Activated T-cell treated with anti-CD3 and anti-CD28 coated beads for 24 hours (primary cell): ENCODE measurements at regions not wholly inside any gene's neighbourhood (a gene's known extent, or its start where the extent isn't known, plus 50 kb on each side); places are given as distances from the start of the nearest gene placed in this dataset.

Experiments used
- DNase-seq: peaks from one replicate; pipeline ENCODE4 v3.0.0-alpha.2; 2020; ENCODE audit warnings: low read depth

DNA sequence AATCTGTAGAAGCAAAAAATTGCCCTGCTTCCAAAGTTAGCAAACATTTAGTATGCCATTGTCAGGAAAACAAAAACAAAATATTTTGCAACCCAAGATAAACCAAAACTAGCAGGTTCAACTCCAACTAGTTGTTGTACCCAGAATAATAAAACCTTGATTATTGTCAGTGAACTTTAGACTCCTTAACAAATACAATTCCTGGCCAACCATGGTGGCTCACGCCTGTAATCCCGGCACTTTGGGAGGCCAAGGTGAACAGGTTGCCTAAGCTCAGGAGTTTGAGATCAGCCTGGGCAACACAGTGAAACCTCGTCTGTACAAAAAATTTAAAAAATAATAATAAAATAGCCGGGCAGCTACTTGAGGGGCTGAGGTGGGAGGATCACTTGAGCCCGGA lies 53.6 kb upstream of the EPCAM start:
- DNase-seq, result no peak

DNA sequence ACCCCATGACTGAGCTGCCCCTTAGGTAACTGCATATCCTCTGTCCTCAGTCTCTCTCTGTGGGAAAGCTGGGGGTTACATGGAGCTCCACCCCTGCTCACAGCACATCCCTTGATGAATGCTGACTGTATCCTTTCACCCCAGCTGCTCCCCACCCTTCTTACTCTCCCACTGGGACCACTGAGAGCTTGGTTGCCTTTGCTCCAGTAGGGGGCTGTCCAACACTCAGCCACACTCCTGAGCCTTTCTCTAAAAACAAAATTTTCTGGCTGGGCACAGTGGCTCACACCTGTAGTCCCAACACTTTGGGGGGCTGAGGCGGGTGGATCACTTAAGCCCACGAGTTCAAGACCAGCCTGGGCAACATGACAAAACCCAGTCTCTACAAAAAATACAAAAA lies 55.4 kb upstream of the EPCAM start:
- no peak for DNase-seq

DNA sequence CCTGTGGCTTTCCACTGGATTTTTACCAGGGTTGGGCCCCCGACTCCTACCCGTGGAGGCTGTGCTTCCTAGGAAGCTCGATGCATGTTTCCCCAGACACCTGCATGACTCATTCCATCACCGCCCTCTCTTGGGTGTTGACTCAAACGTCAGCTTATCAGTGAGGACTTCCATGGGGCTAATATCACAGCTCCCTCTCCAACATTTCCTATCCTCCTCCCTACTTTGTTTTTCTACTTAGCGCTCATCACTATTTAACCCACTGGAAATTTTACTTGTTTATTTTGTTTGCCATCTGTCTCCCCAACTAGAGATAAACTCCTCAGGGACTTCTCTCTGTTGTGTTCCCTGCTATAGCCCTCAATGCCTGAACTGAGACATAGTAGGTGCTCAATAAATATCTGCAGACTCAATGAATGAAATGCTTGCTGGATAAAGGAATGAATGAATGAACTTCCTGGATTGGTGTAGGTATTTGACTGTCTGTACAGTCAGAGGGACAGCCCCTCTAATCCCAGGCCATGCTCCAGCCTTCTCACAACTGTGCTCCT lies 55.9 kb upstream of the EPCAM start:
- no peak for DNase-seq

DNA sequence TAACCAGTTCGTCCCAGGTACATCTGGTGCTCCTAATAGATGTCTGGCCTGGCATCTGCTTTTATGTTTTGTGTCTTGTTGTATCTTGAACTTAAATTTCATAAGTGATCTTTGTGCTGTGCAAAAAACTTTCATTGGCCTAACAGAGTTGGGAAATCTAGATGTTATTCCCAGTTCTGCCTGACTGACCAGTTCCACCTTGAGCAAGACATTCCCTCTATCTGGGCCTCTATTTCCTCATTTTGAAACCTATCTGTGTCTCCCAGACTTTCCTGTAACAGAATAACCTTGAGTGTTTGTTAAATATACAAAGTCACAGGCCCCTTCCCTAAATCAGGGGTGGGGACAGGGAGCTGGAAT lies 56.6 kb upstream of the EPCAM start:
- no peak for DNase-seq

DNA sequence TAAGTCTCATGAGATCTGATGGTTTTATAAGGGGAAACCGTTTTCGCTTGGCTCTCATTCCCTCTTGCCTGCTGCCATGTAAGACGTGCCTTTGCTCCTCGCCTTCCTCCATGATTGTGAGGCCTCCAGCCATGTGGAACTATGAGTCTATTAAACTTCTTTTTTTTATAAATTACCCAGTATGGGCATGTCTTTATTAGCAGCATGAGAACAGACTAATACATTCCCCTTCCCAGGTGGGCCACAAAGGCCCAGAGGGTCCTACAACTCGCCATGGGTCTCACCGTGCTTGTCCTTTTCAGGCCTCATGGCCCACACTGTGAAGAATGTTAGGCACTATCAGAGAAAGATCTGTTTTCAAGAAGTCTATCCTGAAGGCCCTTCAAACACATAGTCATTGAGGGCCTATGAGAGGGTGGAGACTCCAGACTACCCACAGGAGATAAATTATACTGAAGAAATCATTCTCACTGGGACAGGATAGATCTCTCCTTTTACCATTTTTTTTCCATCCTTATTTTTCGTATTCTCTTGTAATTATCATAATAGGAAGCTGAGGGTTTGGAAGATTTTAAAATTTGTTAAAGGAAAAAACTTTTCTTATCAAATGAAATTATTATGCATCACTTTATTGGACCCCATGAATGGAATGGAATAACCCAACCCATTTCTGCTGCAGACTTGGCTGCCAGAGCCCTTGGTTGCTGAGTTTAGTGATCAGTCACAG lies 57.2 kb upstream of the EPCAM start:
- no peak for DNase-seq

DNA sequence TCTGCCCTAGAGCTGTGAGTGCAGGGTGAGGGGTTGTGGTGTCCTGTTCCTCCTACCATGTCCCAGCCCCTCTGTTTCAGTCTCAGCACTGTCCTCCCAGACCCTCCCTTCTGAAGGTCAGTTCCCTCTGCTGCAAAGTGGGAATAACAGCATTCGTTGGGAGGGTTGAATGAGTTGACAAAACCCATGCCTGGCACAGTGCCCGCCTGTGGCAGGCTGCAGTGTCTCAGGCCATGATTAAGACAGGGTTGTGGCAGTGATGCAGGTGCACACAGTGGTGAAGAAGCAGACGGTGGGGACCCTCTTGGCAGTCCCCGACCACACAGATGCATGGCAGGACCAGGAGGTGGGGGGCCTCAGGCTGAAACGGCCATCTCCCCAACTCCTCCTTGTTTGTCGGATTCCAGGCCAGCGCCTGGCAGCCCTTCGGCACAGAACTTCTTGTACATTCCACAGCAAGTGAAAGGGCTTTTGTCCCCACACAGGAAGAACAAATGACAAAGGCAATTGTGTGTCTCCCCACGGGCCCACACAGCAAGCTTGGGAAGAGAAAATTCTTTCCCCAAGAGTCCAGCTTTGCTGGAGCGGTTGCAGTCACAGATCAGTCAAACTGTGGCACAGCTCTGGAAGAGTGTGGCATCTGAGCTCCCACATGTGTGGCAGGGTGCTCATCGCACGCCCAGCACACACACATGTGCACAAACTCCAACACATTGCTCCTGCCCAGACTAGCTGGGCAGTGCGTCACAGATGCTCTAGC lies 58.1 kb upstream of the EPCAM start:
- DNase-seq, result no peak

DNA sequence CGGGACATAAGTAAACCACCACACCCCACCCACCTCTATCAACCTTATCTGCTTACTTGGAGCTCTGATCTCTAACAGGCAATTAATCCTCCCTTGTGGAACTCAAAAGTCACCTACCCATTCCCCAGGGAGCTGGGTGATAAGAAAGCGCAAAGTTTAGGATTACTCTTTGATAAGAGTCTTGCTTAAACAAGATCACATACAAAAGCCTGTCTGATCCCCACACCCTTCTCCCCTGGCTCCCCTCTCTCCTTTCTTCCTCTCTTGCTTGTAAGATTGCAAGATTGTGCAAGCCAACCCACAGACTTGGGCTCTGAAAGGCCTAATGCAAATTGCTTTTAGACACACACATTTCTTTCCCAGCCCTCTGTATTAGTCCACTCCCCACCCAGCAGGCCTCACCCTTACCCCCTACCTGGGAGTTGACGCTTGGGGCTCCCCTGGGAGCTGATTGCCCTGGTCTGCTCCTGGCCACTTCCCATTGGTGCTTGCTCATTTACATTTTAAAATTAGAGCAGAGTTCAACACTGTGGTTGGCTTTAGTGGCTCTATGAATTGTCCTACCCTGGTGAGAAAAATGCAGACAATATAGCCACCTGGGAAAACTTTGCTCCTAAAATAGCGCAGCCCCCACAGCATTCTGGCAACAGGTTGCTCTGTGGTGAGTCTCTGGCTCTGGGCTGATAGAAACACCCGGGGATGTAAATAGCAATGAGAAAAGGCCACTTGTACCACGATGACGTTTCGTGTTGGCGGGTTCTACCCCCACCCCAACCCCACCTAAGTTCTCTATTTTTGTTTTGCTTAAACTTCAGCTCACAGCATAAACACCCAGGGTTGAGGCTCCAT lies 58.9 kb upstream of the EPCAM start:
- DNase-seq, result no peak

DNA sequence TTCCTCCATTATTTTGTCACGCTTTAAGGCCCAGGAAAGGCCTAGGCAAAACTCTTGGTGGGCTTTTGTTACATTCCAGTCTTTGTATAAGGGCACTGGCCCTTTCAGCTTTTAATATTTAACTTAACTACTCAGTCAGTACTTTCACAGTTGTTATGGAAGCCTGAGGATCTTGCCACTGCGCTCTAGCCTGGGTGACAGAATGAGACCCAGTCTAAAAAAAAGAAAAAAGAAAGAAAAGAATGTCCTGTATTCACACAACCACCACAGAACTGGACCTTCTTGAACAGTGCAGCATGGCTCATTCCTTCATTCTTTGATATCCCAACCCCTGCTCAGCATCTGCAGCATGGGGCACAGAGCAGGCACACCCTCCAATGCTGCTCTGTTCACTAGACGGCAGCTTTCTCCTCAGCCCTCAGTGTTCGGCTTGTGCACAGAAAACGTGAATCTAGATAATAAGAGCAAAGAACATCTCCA lies 59.6 kb upstream of the EPCAM start:
- no peak for DNase-seq

DNA sequence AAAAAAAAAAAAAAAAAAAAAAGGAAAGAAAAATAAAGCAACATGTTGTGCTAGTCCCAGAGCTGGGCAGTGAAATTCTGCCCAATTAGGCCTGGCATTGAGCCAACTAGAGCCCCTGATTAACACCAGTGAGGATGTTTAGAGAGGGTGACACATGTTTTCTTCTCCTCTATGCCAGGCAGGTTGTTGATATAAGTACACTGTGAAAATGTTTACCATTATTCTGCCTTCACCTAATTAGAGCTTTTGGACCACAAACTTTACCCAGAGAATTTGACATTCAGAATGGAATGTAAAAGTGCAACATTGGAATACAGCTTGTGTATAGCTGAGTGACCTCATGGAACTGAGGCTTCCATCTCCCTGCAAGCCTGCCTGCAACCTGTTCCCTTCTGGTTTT lies 62.0 kb upstream of the EPCAM start:
- DNase-seq, result no peak

DNA sequence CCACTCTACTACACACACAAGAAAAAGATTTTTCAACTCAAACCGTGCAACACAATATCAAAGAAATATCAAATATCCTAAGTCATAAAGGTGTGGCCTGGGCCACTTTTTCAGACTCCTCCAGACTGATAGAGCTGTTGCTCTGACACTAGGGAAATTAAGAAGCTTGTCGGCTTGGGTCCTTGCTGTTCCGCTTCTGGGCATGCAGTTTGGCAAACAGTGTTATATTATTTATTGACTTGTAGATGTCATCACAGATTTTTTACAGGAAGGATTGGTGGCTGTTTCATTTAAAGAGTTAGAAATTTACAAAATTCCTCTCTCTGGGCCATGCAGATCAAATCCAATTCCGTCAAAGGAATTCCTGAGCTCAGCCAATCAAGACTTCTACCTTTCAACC lies 64.5 kb upstream of the EPCAM start:
- no peak for DNase-seq

DNA sequence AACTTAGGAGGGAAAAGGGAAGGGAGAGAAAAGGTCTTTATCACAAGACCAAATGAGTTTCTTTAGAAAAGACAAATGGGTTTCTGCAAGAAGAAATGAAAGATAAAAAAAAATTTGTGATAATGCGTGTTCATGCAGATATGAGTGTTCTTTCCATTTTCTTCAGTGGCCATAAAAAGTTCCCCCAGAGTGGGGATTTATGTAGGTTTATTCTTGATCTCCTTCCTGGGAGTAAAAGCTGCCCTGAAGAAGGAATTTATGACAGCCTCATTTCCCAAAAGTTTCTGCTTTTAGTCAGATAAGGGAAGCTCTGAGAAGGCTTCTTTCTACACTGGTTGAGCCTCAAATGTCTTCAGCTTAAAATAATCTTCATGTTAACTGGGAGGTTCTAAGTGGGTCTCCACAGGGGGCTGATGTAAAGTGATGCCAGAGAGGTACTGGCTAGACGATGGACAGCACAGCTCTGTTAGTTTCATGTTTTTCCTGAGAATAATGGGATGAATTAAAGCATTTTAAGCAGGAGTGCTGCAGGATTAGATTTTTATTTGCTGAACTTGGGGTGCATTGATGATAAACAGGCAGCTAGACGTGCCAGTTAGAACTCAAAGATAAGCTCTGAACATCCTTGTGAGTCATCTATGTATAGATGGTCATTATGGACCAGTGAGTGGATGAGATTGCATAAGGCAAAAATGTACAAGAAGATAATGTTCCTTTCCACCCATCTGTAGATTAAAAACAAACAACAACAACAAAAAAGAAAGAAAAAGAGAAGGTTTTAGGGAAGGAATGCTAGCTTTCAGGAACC lies 65.6 kb upstream of the EPCAM start:
- no peak for DNase-seq

DNA sequence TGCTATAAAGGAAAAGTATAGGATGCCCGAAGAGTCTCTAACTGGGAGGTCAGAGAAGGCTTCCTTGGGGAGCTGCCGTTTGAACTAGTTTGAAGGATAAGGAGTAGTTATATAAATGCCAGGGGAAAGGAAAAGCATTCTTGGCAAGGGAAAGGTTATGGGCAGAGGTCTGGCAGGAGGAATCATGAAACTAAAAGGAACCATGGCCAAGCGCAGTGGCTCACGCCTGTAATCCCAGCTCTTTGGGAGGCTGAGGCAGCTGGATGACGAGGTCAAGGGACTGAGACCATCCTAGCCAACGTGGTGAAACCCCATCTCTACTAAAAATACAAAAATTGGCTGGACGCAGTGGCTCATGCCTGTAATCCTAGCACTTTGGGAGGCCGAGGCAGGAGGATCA lies 66.8 kb upstream of the EPCAM start:
- DNase-seq, result no peak

DNA sequence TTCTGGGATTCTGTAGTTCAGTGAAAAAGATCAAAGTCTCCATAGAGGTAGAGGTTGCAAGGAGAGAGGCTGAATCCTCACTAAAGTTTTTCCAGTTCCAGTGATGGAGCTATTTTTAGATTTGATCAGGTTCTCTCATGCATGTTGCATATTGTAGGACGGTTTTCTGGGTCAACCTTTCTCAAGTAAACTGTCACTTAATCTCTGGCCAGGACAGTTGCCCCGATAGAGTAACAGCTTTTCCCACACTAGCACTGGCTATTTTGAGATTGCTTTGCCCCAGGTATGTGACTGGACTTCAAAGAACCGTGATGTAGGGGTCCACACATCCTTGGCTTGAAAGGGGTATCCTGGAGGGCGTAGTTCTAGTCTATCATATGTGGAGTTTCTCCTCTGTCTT lies 67.4 kb upstream of the EPCAM start:
- no peak for DNase-seq

DNA sequence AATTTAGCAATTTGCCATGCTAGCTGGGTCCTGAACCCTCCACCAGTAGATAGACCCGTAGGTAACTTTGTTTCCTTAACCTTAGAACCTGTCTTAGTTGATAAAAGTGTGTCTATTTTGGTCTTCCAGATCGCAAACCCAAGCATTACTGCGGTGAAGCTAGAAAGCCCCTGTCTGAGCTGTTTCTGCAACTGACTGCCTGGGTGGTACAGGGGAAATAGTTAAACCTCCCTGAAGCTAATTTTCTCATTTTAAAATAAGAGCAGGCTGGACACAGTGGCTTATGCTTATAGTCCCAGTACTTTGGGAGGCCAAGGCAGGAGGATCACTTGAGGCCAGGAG lies 67.9 kb upstream of the EPCAM start:
- no peak for DNase-seq

DNA sequence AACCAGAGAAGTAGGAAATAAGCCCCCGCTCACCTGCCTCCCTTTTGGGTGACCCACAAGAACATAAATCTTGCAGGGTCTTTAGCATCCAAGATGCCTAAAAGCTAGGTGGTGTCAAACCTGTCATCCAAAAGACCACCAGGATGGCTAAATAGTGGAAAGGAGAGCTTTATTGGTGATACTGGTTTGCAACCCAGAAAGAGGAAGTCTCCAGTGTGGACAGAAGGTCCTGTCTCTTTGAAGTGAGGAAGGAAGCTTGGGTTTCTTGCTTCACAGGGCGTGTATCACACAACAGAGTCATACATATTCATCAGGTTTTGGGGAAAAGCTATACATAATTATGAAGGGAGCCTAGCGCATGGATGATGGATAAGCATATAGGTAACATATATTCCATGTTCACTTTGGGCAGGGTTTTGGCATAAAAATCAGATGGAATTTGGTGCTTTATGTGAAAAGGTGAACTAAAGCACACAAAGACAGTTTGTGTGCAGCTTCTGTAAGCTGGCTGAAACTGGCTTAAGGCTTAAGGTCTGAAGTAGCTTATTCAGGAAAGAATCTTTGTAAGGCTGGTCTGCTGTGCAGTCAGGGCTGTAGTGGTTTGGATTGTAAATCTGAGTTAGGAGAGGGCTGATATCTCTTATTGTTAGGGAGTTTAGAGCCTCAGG lies 68.4 kb upstream of the EPCAM start:
- no peak for DNase-seq

DNA sequence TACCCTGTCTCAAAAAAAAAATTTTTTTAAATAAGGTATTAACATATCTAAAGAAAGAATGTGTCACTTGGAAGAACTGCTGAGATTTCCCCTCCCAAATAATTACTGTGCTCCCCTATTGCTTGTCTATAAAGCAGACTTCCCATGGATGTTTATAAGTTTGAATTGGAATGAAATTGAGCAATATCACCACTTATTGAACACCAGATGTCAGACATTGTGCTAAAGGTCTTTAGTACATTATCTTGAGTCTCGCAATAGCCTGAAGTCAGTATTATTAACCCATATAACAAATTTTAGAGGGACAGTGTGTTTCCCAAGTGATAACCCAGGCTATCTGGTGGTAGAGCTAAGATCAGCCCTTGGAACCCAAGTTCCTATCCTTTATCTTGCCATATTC lies 69.0 kb upstream of the EPCAM start:
- DNase-seq, result no peak

DNA sequence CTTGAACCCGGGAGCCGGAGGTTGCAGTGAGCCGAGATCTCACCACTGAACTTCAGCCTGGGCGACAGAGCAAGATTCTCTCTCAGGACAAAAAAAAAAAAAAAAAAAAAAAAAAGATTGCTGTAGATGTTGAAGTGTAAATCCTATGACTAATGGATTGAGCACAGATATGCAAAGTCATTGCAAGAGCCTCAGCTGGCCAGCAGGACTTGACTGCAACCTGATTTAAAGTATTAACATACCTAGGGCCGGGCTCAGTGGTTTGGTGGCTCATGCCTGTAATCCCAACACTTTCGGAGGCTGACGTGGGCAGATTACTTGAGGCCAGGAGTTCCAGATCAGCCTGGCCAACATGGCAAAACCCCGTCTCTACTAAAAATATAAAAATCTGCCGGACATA lies 69.6 kb upstream of the EPCAM start:
- DNase-seq, result no peak

DNA sequence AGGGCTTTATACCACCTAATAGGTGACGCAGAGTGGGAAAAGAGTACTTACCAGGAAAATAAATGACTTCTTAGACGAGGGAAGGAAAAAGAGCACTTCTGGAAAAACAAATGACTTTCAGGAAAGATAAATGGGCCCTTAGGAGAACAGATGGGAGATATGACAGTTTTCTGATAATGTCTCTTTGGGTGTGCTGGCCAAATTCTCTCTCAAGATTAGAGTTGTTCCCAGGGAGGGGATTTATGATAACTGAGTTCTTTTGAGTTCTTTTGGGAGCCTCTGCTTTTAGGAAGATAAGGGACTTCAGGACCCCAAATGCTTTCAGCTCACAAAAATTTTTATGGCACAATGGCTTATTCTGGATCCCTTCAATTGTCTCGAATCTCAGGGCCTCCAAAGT lies 70.3 kb upstream of the EPCAM start:
- DNase-seq, result no peak

DNA sequence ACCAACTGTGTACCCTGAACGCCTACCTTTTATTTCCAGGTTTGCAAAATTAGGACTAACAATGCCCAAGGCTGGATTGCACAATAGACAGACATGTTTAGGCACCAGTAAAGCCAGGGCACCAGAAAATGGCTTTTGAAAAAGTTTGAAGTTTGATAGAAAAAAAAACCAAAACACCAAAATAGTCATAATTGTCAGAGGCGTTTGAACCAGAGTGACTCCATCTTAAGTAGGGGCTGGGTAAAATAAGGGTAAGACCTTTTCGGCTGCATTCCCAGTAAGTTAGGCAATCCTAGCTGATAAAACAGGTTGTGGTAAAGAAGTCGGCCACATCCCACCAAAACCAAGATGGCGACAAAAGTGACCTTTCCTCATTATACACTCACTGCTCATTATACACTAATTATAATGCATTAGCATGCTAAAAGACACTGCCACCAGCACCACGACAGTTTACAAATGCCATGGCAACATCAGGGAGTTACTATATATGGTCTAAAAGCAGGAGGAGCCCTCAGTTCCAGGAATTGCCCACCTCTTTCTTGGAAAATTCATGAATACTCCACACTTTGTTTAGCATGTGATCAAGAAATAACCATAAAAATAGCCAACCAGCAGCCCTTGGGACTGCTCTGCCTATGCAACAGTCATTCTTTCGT lies 71.2 kb upstream of the EPCAM start:
- no peak for DNase-seq

DNA sequence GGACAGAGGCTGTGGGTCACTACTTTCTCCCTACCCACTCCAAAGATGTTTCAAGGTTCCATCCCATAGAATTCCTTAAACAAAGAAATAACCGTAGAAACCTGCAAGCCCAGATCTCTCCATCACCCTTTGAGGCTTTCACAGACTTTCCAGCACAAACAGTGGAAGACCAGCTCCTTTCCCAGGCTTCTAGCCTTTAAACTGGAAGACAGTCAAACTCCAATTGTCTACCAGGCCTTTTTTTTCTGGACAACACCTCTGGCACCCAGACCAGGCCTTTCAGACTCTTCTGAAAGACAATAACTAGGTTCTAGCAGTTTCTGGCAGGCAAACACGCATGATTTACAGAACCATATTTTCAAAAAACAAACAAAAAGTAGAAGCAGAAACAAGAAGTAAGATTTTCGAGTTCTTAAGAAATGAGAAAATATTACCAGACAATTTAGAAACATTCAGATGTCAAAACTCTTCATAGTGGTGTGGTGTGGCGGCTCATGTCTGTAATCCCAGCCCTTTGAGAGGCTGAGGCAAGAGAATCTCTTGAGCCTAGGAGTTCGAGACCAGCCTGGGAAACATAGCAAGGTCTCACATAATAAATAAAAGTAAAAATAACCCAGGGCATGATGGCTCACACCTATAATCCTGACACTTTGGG lies 73.0 kb upstream of the EPCAM start:
- no peak for DNase-seq
